Right cardiac atrium (tissue), 5 donors: ENCODE measurements at regions not wholly inside any gene's neighbourhood (a gene's known extent, or its start where the extent isn't known, plus 50 kb on each side); places are given as distances from the start of the nearest gene placed in this dataset.
A peak's percentile ranks its signal among the peaks of the same experiment; 100 is the strongest.

ENCODE experiments used
- ATAC-seq, 2 donors: fragments of 200-7000 bp; cut with Tn5 transposase; one replicate each; pipeline versions ENCODE4 v1.8.0 to v1.9.1; 2020; ENCODE audit warnings: moderate library complexity in 2 of 2, mild to moderate bottlenecking in 1 of 2
- DNase-seq, 3 donors: peaks; one replicate each; pipeline ENCODE4 v3.0.0-alpha.2; 2020
- H3K27ac ChIP-seq: one replicate; pipeline ENCODE4 v1.5.1; 2013; ENCODE audit warnings: mild to moderate bottlenecking, low read length, control low read depth, moderate library complexity
- H3K27me3 ChIP-seq: one replicate; pipeline ENCODE4 v1.6.1; 2013; ENCODE audit not compliant: control insufficient read depth, insufficient read depth
- H3K4me1 ChIP-seq: one replicate; pipeline ENCODE4 v1.6.1; 2013; ENCODE audit warnings: low read length; ENCODE audit not compliant: control insufficient read depth, insufficient read depth
- H3K4me3 ChIP-seq: one replicate; pipeline ENCODE4 v1.5.1; 2013; ENCODE audit warnings: low read length, control low read depth
- H3K9me3 ChIP-seq: one replicate; pipeline ENCODE4 v1.6.1; 2013; ENCODE audit warnings: low read length; ENCODE audit not compliant: control insufficient read depth
- WGBS: extraction: QIAGEN DNeasy Blood & Tissue Kit; methylation state at CpG from one replicate; pipeline ENCODE4 v1.1.7; 2013; 5-methylcytosine and 5-hydroxymethylcytosine counted together
- intact Hi-C, 4 donors: fragments of 100-400 bp; cut with DNase I; formaldehyde crosslinking; loops; one replicate each; pipeline versions ENCODE4 v1.11.0 to v1.14.0; 2022 to 2023
- donor health status: healthy with polysubstance abuse.
- donor health status: DM: no; HTN: yes; CAD: no.
- donor health status: DM: no; HTN: no; CAD: no.
- donor health status: DM: no; HTN: yes; CAD: no; lungs with severe emphysema.
- donor health status: DM: yes; HTN: yes; CAD: no.

- H3K9me3 ChIP-seq, result no peaks in the 10 kb centered on the region
- intact Hi-C loops, result no loop called here
- 89% methylated on average over 13 of the region's 13 CpGs for WGBS
- H3K27ac ChIP-seq, result no peak overlapping the region
- no peaks in the 10 kb centered on the region for H3K4me1 ChIP-seq
- no peak overlapping the region for H3K4me3 ChIP-seq
- H3K27me3 ChIP-seq, result no peaks in the 10 kb centered on the region
- DNase-seq (no peak), ATAC-seq (no peak)
Measured at GRCh38 chr20:24798930-24799705, 150.0 kb upstream of the CST7 start.

DNA sequence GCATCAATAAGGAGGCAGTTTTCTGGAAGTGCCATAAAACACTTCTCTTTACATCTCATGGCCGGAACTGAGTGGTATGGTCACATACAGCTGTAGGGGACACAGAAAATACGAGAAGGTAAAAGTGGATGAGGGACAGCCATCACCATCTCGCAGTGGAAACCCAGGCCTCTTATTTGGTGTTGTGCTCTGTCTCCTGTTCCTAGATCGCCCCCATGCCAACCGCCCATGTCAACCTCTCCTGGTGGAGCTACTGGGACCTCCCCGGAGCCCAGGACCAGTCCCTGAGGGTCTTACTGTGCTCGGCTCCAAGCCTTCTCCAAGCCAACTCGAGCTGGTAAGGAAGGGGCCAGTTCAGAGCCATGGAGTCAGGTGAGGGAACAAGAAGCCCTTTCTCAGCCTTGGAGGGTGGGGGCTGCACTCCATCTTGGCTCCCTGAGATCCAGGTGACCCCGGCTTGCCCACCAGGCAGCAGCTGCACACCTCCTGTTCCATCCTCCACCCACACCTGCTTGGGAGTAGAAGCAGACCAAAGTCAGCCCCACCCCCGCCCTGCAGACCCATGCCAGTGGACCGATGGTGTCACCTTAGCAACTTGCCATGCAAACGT, 149.0 kb upstream of the CST7 start:
- no peaks in the 10 kb centered on the region for H3K4me1 ChIP-seq
- H3K4me3 ChIP-seq, result no peak overlapping the region
- DNase-seq (no peak), ATAC-seq (no peak)
- WGBS, result 86% methylated on average over 12 of the region's 12 CpGs
- no peaks in the 10 kb centered on the region for H3K27me3 ChIP-seq
- intact Hi-C loops, result no loop called here
- H3K27ac ChIP-seq, result no peak overlapping the region
- H3K9me3 ChIP-seq, result no peaks in the 10 kb centered on the region

DNA sequence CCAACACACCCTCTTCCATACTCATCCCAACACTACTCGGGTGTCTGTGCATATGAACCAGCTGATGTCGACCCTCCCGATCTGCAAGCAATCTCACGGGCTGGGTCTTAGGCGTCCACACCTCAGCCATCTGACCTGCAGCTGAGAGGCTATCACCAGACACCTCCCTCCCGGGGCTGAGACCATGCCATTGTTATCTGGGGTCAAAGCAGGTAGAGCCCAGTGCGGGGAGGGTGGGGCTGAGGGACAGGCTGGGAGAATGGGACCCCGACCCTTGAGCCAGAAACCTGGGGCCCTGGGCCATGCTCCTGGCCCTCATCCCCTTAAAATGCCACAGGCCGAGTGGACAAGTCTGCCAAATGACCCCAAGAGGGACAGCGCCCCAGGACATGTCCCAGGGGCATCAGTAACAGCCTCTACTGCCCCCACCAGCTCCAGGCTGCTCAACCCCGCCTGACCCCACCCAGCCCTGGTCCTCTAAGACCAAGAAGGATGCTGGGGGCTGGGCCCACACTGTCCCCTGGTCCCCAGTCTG, 146.7 kb upstream of the CST7 start:
- 67% methylated on average over 11 of the region's 11 CpGs for WGBS
- DNase-seq (no peak), ATAC-seq (no peak)
- Histone ChIP-seq H3K27me3 (no peaks in the 10 kb centered on the region), H3K9me3 (no peaks in the 10 kb centered on the region), H3K4me1 (no peaks in the 10 kb centered on the region), H3K27ac (no peak overlapping the region), H3K4me3 (no peak overlapping the region)
- intact Hi-C loops, result no loop called here

DNA sequence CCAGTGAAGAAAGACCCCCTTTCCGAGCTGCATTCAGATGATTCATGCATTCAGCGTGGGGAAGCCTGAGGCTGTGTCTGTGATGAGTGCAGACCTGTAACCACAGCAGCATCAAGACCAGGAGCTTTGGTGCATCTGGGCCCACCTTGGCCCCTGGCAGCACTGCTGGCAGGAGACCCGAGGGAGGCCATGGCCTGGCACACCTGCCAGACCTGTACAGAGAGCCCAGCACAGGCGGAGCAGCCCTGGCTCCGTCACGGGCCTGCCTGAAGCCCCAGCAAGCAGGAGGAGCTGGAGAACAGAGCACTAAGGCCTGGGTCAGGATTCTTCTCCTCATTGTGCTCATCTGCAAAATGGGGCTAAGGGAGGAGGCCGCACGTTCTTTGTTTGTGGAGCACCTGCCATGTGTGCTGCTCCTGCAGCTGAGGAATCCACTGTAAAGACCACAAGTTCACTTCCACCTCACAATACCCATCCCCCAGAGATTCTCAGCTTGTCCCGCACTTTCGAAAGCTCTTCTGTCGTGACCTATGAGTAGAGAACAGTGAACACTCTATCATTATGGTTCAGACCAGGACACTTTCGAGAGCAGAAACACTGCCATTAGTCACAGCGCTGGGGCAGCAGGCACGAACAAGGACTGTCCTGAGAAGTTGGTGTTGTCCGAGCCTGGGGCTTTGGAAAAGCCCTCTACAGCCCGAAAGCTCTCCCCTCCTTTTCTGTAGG, 144.4 kb upstream of the CST7 start:
- no peaks in the 10 kb centered on the region for H3K4me1 ChIP-seq
- no peaks in the 10 kb centered on the region for H3K9me3 ChIP-seq
- no peak overlapping the region for H3K27ac ChIP-seq
- DNase-seq (no peak), ATAC-seq (no peak)
- H3K27me3 ChIP-seq, result no peaks in the 10 kb centered on the region
- intact Hi-C loops, result no loop called here
- WGBS, result 82% methylated on average over 16 of the region's 16 CpGs
- H3K4me3 ChIP-seq, result no peak overlapping the region

GRCh38 chr20:24805456-24806238, 143.4 kb upstream of the CST7 start:
- WGBS, result 83% methylated on average over 11 of the region's 11 CpGs
- DNase-seq, result no peak

GRCh38 chr20:24806705-24807676, 142.1 kb upstream of the CST7 start:
- no peaks in the 10 kb centered on the region for H3K4me1 ChIP-seq
- H3K4me3 ChIP-seq, result no peak overlapping the region
- DNase-seq, result peak in 1 of 3 donors; percentile 57
- H3K27me3 ChIP-seq, result no peaks in the 10 kb centered on the region
- WGBS, result 61% methylated on average over 16 of the region's 16 CpGs
- no peak overlapping the region for H3K27ac ChIP-seq
- intact Hi-C loops, result no loop called here
- peak; percentile 47 to 55 for ATAC-seq
- no peaks in the 10 kb centered on the region for H3K9me3 ChIP-seq

More at GRCh38 chr20:24805456-24806238, 143.4 kb upstream of the CST7 start:
- no peaks in the 10 kb centered on the region for H3K4me1 ChIP-seq
- H3K9me3 ChIP-seq, result no peaks in the 10 kb centered on the region
- no peak for ATAC-seq
- H3K27me3 ChIP-seq, result no peaks in the 10 kb centered on the region
- intact Hi-C loops, result no loop called here
- H3K27ac ChIP-seq, result no peak overlapping the region
- no peak overlapping the region for H3K4me3 ChIP-seq

DNA sequence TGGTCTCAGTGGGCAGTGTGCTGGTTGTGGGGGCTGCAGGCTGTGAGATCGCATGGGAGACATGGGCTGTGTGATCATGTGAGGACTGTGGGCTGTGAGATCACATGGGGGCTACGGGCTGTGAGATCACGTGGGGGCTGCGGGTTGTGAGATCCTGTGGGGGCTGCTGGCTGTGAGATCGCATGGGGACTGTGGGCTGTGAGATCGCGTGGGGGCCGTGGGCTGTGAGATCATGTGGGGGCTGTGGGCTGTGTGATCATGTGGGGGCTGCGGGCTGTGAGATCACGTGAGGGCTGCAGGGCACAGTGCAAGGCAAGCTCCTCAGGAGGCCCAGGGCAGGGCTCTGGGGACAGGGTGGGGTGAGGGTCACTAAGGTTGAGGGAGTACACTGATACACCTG, 140.5 kb upstream of the CST7 start:
- Histone ChIP-seq H3K4me3 (no peak overlapping the region), H3K27me3 (no peaks in the 10 kb centered on the region), H3K4me1 (no peaks in the 10 kb centered on the region), H3K27ac (no peak overlapping the region), H3K9me3 (no peaks in the 10 kb centered on the region)
- WGBS, result 73% methylated on average over 10 of the region's 10 CpGs
- ATAC-seq (no peak), DNase-seq (no peak)
- intact Hi-C loops, result no loop called here

DNA sequence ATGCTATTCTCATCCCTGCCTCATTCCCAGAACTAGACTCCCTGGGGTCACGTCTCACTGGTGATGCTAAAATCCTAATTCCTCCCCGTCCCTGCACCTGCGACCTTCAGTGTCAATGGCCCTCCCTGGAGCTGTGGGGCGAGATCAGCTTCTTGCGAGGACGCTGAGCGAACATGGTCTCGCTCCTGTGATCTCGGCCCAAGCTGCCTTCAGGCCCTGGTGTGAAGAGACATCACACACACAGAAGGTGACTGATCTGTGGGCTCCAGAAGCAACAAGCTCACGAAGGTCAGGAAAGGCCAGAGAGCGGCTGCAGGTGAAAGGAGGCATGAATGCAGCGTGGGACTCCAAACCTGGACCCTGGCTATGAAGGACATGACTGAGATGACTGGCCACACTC, 139.5 kb upstream of the CST7 start:
- intact Hi-C loops, result no loop called here
- 87% methylated on average over 12 of the region's 12 CpGs for WGBS
- no peak overlapping the region for H3K4me3 ChIP-seq
- H3K27ac ChIP-seq, result no peak overlapping the region
- H3K9me3 ChIP-seq, result no peaks in the 10 kb centered on the region
- ATAC-seq (no peak), DNase-seq (no peak)
- no peaks in the 10 kb centered on the region for H3K4me1 ChIP-seq
- no peaks in the 10 kb centered on the region for H3K27me3 ChIP-seq

- no peaks in the 10 kb centered on the region for H3K9me3 ChIP-seq
- H3K4me3 ChIP-seq, result no peak overlapping the region
- ATAC-seq, result no peak
- H3K27ac ChIP-seq, result no peak overlapping the region
- intact Hi-C loops, result no loop called here
- no peak for DNase-seq
- 82% methylated on average over 6 of the region's 6 CpGs for WGBS
- no peaks in the 10 kb centered on the region for H3K4me1 ChIP-seq
- H3K27me3 ChIP-seq, result no peaks in the 10 kb centered on the region
Measured at GRCh38 chr20:24810676-24811407, 138.2 kb upstream of the CST7 start.
